ENCODE measurements at regions not wholly inside any gene's neighbourhood (a gene's known extent, or its start where the extent isn't known, plus 50 kb on each side); places are given as distances from the start of the nearest gene placed in this dataset.

DNA sequence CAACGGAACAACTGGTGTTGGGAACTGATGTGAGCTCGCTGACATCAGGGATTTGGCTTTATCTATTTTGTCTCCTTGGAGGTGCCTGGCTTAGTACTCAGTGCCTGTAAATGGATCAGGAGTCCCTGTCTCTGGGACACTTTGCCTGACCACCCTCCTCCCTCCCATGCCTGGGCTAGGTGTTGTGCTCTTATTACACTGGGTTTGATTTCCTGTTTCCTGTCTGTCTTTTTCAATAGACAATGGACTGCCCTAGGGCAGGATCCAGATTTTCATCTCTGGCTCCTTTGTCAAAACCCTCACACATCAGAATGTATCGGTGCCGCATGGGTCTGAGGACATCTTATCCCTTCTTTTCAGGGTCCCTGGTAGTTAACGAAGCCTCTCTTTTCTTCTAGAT is 223.6 kb upstream of the ASIC2 start:
- DNase-seq (ENCODE audit: low spot score) (no peak), ATAC-seq (no peak), FAIRE-seq (no peak)
- WGBS (ENCODE audit: low lambda C conversion rate): 57% methylated on average over 4 of the region's 5 CpGs
- H3K79me2 ChIP-seq (ENCODE audit: insufficient read depth, low read length): no peaks in the 10 kb centered on the region
- H3K4me2 ChIP-seq (ENCODE audit: low read depth, low read length): no peak overlapping the region
- TF ChIP-seq SMAD1 (CRISPR knock-in tag; IDR thresholded peaks at IDR 0.05; ENCODE audit: borderline replicate concordance, low read depth): no peak
- TF ChIP-seq GTF2F1 (IDR thresholded peaks at IDR 0.05; ENCODE audit: low read length): no peak
- TF ChIP-seq CBFB (CRISPR knock-in tag; IDR thresholded peaks at IDR 0.05): no peak
- TF ChIP-seq NPAS2 (CRISPR knock-in tag; IDR thresholded peaks at IDR 0.05; ENCODE audit: borderline replicate concordance): no peak
- TF ChIP-seq TRIM24 (CRISPR knock-in tag; IDR thresholded peaks at IDR 0.05): no peak
- no peak for TF ChIP-seq RARG (CRISPR knock-in tag; IDR thresholded peaks at IDR 0.05; ENCODE audit: low read depth)
- no peak for TF ChIP-seq ESRRA (CRISPR knock-in tag; IDR thresholded peaks at IDR 0.05; ENCODE audit: low read depth)
- TF ChIP-seq ZNF124 (CRISPR knock-in tag; IDR thresholded peaks at IDR 0.05): no peak
- no peak for TF ChIP-seq CHD4 (IDR thresholded peaks at IDR 0.05; ENCODE audit: borderline replicate concordance, low read length)
- no peak for TF ChIP-seq SMARCE1 (IDR thresholded peaks at IDR 0.05; ENCODE audit: borderline replicate concordance)
- no peak for TF ChIP-seq AHR (CRISPR knock-in tag; IDR thresholded peaks at IDR 0.05)
- TF ChIP-seq ATF7 (IDR thresholded peaks at IDR 0.05): no peak
- TF ChIP-seq ATF7 (CRISPR knock-in tag; IDR thresholded peaks at IDR 0.05): no peak
- no peak for TF ChIP-seq ZNF292 (CRISPR knock-in tag; IDR thresholded peaks at IDR 0.05; ENCODE audit: borderline replicate concordance, low read depth)
- TF ChIP-seq HBP1 (CRISPR knock-in tag; IDR thresholded peaks at IDR 0.05; ENCODE audit: low read depth): no peak
- H3K4me1 ChIP-seq (ENCODE audit: insufficient read depth, low read length): 0 out of 2 replicates have a peak, but pooled peaks cover 8% of the 10 kb centered on the region
- H3K27me3 ChIP-seq (ENCODE audit: control insufficient read depth in 1 of 2, insufficient read depth in 2 of 2, low read length in 2 of 2): no peaks in the 10 kb centered on the region
- H3K27ac ChIP-seq (ENCODE audit: extremely low read length, insufficient read depth, low read length): no peak overlapping the region
- H4K20me1 ChIP-seq (ENCODE audit: insufficient read depth, low read length): 0 out of 2 replicates have a peak, but pooled peaks cover 2% of the 10 kb centered on the region
- in situ Hi-C loops (cut with HindIII; ENCODE audit: extremely low pct_ligation_motif_present, low pct_unique_long_range_greater_than_20kb): loop anchor here (25.0 kb wide), 1 partner anchor 479 kb away; no protein-coding TSS in a partner anchor
- intact Hi-C loops (cut with micrococcal nuclease; ENCODE audit: unreplicated experiment): no loop called here
- no peak overlapping the region for H3K9ac ChIP-seq (ENCODE audit: insufficient read depth, low read depth, low read length)
- POLR2A ChIA-PET: no interaction called here
- CTCF ChIA-PET (ENCODE audit: low intra/inter-chr PET ratio, low total read pairs): no interaction called here
- H3K4me3 ChIP-seq (replicated peaks in 1 of 3; ENCODE audit: insufficient read depth in 1 of 3, low read depth in 2 of 3, low read length in 3 of 3): no peak overlapping the region
- no peaks in the 10 kb centered on the region for H3K36me3 ChIP-seq (replicated peaks in 1 of 2; ENCODE audit: control insufficient read depth in 1 of 2, insufficient read depth in 2 of 2, low read length in 2 of 2)
- BruUV-seq (replicated peaks): no TSS peak
- H3K9me3 ChIP-seq (ENCODE audit: low read length): no peaks in the 10 kb centered on the region
- no peak overlapping the region for H2AFZ ChIP-seq (ENCODE audit: low read length)

All from HepG2 (cell line).